ENCODE measurements at regions not wholly inside any gene's neighbourhood (a gene's known extent, or its start where the extent isn't known, plus 50 kb on each side); places are given as distances from the start of the nearest gene placed in this dataset.

DNA sequence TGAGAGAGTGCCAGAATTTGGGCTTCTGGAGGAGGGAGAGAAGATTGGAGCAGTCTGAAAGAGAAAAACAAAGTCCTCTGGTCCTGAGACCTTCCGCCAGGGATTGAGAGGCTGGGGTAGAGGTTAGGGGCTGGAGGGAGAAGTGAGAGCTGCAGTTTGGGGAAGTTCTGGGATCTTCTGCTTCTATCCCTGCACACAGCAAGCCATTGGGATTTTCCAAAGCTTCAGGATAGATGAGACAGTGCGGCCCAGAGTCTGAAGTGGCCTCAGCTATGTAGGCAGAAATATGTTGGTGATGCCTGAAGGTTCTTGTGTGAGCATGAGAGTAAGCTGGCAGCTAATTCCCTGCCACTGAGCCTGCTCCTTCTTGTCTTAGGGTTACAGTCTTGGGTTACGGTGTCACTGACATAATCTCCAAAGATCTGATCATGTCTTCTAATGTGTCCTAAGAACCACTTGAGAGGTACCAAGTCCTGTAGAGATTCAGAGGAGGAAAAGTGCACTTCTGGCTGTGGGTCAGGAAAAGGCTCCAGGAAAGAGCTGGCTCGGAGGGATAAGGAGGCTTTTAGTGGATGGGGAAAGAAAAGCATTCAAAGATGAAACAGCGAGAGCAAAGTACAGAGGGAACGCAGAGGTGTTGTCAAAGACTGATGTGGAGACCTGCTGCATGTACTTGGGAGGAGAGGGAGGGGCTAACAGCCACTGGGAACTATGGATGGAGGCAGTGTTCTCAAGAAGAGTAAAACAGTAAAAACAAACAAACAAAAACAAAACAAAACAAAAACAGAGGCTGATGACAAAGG, 131.1 kb upstream of the MYLIP start:
- no peak for TF ChIP-seq CTCF (IDR thresholded peaks at IDR 0.05)
- TF ChIP-seq POLR2A (IDR thresholded peaks at IDR 0.05) = no peak
- TF ChIP-seq EP300 (IDR thresholded peaks at IDR 0.05) = no peak

Data from ovary (tissue), 3 donors.